ENCODE measurements at regions not wholly inside any gene's neighbourhood (a gene's known extent, or its start where the extent isn't known, plus 50 kb on each side); places are given as distances from the start of the nearest gene placed in this dataset.

- DNase-seq (ENCODE audit: insufficient read length, low spot score) = no peak
- no peak for TF ChIP-seq CTCF (IDR thresholded peaks at IDR 0.05; ENCODE audit: insufficient read depth, missing control alignments)
- FAIRE-seq = no peak
These were observed 103.8 kb upstream of the SMIM21 start for GRCh38 chr18:75531212-75531850.

GRCh38 chr18:75530566-75531211 is 103.2 kb upstream of the SMIM21 start:
- FAIRE-seq = peak; percentile 92
- DNase-seq (ENCODE audit: insufficient read length, low spot score) = no peak
- TF ChIP-seq CTCF (IDR thresholded peaks at IDR 0.05; ENCODE audit: insufficient read depth, missing control alignments) = no peak

DNA sequence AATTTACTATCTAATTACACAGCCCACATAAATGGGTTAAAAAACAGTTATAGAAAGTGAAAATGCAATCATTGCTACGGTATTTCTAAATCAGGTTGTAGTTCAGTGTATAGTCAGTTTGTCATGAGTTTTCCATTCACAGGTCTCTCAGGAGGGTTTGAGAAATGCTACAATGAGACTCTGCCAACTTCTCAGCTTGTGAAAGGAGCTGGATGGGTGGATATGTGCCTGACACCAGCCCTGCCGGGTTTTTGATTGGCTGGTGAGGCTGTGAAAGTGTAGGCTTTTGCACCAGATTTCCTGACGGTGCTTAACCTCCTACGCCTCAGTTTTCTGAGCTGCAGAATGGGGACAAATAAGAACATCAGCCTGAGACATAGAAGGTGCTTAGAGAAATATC is 102.6 kb upstream of the SMIM21 start:
- no peak for TF ChIP-seq CTCF (IDR thresholded peaks at IDR 0.05; ENCODE audit: insufficient read depth, missing control alignments)
- DNase-seq (ENCODE audit: insufficient read length, low spot score) (no peak), FAIRE-seq (no peak)

DNA sequence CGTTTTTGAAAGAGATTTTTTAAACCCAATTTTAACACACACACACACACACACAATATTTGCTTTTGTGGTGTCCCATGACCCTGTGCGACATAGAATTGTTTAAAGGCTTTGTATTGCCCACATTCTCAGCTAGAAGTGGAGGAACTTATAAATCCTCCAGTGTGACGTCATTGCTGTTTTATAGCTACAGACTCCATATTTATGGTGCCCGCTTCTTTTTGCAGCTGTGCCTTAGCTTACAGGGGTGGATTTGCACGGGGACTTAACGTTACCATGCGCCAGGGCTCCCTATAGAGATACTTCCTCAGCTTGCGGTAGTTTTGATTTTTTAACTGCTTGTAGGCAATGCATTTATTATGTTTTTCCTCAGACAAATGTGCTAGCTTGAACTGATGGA is 101.9 kb upstream of the SMIM21 start:
- DNase-seq (ENCODE audit: insufficient read length, low spot score) (no peak), FAIRE-seq (peak; percentile 29)

DNA sequence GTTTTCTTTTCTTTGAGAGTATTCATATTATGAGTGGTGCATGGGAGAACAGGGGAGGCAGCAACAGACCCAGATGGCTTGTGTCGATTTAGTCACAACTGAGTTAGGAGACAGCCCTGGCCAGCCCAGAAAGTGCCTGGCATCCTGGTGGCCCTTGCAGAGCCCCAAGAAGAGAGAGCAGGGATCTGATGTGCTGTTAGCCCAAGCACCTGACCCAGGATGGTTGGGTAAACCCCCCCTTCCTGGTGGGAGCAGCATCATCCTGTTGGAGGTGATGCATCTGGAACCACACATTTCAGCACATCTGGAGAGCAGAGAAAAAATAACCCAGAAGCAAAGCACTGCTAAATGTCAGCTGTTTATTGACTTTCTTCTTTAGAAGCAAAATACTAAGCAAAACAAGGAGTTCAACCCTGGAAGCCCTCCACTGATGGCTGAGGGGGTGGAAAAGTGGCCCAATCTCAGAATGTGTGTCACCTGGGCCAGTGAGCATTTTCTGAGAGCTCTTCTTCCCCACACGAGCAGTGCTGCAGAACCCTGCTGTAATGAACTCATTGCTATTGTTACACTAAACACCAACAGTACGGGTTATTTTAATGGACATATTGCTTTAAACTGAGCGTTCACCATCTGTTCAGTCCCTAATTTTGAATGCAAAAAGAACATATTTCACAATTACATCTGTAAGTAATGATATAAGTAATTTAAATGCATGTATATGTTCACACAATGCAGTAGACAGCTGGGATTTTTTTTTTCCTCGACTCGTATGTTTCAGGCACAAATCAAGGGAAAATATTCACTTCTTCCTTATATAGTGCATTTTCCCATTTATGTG is 100.6 kb upstream of the SMIM21 start:
- no peak for DNase-seq (ENCODE audit: insufficient read length, low spot score)
- no peak for FAIRE-seq
- TF ChIP-seq CTCF (IDR thresholded peaks at IDR 0.05; ENCODE audit: insufficient read depth, missing control alignments) = no peak

More for the DNA sequence above, 101.9 kb upstream of the SMIM21 start:
- TF ChIP-seq CTCF (IDR thresholded peaks at IDR 0.05; ENCODE audit: insufficient read depth, missing control alignments) = no peak

- FAIRE-seq = no peak
- TF ChIP-seq CTCF (IDR thresholded peaks at IDR 0.05; ENCODE audit: insufficient read depth, missing control alignments) = no peak
- no peak for DNase-seq (ENCODE audit: insufficient read length, low spot score)
These were observed 98.5 kb upstream of the SMIM21 start for GRCh38 chr18:75526038-75526437.
